HG02798 (cell line): ENCODE measurements at regions not wholly inside any gene's neighbourhood (a gene's known extent, or its start where the extent isn't known, plus 50 kb on each side); places are given as distances from the start of the nearest gene placed in this dataset.
"Not testable (repeated sequence)": the region's sequence is repeated elsewhere in the genome, so short reads cannot be mapped to it uniquely, and the experiment has no call there.

ENCODE experiments used
- ATAC-seq: cut with Tn5 transposase; IDR thresholded peaks from one replicate; pipeline ENCODE4 v1.9.1; 2021; ENCODE audit warnings: mild to moderate bottlenecking; ENCODE audit not compliant: unreplicated experiment, poor library complexity

- not testable (repeated sequence) for ATAC-seq
These were observed 350.9 kb downstream of the SPIN4 start for GRCh38 chrX:63000196-63000595.
